Right ventricle myocardium superior (tissue), 1 donor: ENCODE measurements at regions not wholly inside any gene's neighbourhood (a gene's known extent, or its start where the extent isn't known, plus 50 kb on each side); places are given as distances from the start of the nearest gene placed in this dataset.
"Not testable (repeated sequence)": the region's sequence is repeated elsewhere in the genome, so short reads cannot be mapped to it uniquely, and the experiment has no call there.

Source experiments
- ATAC-seq: fragments of 200-7000 bp; cut with Tn5 transposase; one replicate; pipeline ENCODE4 v1.9.1; 2020; ENCODE audit warnings: mild to moderate bottlenecking; ENCODE audit not compliant: poor library complexity
- DNase-seq: peaks from one replicate; pipeline ENCODE4 v3.0.0-alpha.2; 2020
- intact Hi-C: fragments of 100-400 bp; cut with DNase I; formaldehyde crosslinking; loops from one replicate; pipeline ENCODE4 v1.11.2; 2022
- donor health status: DM: no; HTN: yes; CAD: no; lungs with severe emphysema.

DNA sequence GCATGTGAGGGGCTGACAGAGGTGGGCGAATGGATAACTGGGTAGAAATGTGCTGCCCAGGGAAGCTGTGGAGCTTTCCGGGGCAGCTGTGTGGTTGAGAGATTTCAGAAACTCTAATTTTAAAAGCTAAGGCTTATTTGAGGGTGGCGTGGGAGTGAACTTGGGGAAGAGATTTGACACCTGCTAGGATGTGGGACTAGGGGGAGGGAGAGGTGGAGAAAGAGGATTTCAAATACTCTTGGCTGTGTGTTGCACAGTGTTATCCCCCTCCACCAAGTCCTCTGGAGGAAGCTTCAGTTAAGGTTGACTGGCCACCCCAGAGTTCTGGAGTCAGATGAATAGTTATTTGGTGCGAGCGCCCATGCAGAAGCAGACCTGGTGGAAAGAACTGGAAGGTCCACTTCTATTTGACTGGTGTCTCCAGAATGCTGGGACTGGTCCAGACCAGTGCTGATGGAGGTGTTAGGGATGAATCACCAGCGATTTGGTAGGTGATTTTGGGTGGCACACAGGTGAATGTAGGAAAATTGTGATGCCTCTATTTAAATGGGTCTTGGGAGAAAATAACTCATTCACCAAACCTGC lies 72.8 kb upstream of the ALX4 start:
- ATAC-seq, result no peak
- DNase-seq, result no peak
- intact Hi-C loops, result no loop called here

GRCh38 chr11:44383246-44383645 lies 73.3 kb upstream of the ALX4 start:
- DNase-seq, result no peak
- no peak for ATAC-seq
- intact Hi-C loops, result no loop called here

- no peak for ATAC-seq
- DNase-seq, result no peak
- intact Hi-C loops, result no loop called here
These were observed 77.5 kb upstream of the ALX4 start for GRCh38 chr11:44387415-44387814.

GRCh38 chr11:44387825-44388224 lies 77.9 kb upstream of the ALX4 start:
- ATAC-seq, result no peak
- intact Hi-C loops, result no loop called here

GRCh38 chr11:44388828-44389657 lies 79.1 kb upstream of the ALX4 start:
- DNase-seq (no peak), ATAC-seq (no peak)
- intact Hi-C loops, result no loop called here

More at GRCh38 chr11:44387825-44388224, 77.9 kb upstream of the ALX4 start:
- no peak for DNase-seq

GRCh38 chr11:44389963-44390605 lies 80.1 kb upstream of the ALX4 start:
- ATAC-seq (no peak), DNase-seq (no peak)
- intact Hi-C loops, result no loop called here

DNA sequence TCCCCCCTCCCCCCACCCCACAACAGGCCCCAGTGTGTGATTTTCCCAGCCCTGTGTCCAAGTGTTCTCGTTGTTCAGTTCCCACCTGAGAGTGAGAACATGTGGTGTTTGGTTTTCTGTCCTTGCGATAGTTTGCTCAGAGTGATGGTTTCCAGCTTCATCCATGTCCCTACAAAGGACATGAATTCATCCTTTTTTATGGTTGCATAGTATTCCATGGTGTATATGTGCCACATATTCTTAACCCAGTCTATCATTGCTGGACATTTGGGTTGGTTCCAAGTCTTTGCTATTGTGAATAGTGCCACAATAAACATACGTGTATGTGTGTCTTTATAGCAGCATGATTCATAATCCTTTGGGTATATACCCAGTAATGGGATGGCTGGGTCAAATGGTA lies 81.1 kb upstream of the ALX4 start:
- DNase-seq, ATAC-seq, intact Hi-C loops: not testable (repeated sequence)

DNA sequence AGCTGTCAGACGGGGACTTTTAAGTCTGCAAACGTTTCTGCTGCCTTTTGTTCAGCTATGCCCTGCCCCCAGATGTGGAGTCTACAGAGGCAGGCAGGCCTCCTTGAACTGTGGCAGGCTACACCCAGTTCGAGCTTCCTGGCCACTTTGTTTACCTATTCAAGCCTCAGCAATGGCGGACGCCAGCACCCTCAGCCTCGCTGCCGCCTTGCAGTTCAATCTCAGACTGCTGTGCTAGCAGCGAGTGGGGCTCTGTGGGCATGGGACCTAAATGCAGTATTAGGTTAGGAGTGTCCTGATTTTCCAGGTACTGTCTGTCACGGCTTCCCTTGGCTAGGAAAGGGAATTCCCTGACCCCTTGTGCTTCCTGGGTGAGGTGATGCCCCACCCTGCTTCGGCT lies 86.8 kb upstream of the ALX4 start:
- intact Hi-C loops, DNase-seq, ATAC-seq: not testable (repeated sequence)

DNA sequence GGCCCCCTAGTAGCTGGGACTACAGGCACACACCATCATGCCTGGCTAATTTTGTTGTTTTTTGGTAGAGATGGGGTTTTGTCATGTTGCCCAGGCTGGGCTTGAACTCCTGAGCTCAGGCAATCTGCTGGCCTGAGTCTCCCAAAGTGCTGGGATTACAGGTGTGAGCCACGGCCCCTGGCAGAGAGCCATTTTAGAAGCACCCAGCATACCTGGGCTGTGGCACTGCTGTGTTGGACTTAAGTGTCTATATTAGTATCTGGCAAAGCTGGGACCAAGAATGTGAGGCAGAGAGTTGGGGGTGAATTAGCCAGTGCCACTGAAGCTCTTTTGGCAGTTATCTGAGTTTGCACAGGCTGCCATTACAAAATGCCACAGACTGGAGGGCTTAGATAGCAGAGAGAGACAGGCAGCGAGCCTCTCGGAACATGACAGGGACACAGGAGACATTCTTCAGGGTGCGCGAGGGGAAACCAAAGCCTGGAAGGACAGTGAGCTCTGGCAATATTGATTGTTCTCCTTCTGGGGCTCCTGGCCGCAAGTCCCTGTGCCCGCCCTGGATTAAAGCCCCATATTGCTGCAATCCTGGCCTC lies 87.7 kb upstream of the ALX4 start:
- peak; percentile 22 for ATAC-seq
- no peak for DNase-seq
- intact Hi-C loops, result no loop called here

DNA sequence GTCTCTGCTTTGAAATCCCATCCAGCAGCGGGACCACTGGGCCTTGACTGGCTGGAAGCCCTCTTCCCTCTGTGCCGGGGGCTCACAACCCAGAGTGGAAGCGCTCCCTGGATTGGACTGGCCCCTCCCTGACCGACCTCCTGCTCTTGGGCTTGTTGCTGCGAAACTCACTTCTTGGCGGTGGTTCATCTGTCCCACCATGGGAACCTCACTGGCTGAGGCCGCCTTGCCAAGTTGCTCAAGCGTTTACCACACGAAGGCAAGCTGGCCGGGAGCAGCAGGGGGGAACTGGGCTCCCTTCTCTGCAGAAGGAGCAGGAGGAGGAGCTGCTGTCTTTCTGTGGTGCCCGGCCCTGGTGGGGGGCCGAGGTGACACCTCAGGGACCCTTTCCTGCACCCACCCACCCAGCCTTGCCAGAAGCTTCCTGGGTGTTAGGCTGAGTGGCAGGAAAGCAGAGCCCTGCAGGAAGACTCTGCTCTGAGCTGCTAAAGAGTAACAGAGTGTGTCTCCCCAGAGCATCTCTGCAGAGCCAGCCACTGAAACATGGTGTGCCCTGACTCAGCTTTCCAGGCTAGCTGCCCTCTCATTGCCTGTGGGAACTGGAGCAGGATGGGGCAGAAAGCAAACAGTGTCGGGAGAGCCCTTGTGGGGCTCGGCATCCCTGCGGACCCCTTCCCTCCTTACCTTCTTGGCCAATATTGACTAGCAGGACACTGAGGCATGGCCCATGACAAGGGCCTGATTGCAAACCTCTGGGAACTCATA lies 88.5 kb upstream of the ALX4 start:
- ATAC-seq, result no peak
- no peak for DNase-seq
- intact Hi-C loops, result no loop called here

- intact Hi-C loops, result no loop called here
- ATAC-seq (no peak), DNase-seq (no peak)
These were observed 90.0 kb upstream of the ALX4 start for GRCh38 chr11:44399968-44400367.

- ATAC-seq (no peak), DNase-seq (no peak)
- intact Hi-C loops, result no loop called here
These were observed 90.5 kb upstream of the ALX4 start for GRCh38 chr11:44400431-44400830.

DNA sequence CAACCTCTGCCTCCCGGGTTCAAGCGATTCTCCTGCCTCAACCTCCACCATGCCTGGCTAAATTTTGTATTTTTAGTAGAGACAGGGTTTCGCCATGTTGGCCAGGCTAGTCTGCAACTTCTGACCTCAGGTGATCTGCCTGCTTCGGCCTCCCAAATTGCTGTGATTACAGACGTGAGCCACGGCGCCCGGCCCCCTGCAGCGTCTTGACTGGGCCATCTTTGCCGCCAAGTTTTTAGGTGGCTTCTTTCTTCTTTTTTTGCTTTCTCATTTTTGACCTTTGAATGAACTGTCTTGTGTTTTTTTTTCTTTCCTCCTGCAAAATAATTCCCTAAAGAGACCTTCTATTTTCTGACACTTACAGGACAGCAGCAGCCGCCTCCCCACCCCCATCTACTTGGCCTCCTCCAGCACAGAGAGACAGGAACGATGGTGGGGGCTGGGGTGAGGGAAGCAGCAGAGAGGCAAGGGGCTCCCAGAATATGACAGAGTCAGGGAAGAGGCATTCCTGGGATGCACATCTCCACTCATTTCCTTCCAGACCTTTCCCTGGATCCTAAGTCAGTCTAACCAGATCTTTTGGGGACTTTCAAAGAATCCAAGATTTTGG lies 92.6 kb upstream of the ALX4 start:
- intact Hi-C loops, result no loop called here
- DNase-seq (no peak), ATAC-seq (no peak)

GRCh38 chr11:44403176-44403575 lies 93.2 kb upstream of the ALX4 start:
- DNase-seq (no peak), ATAC-seq (no peak)
- intact Hi-C loops, result no loop called here

- ATAC-seq (no peak), DNase-seq (no peak)
- intact Hi-C loops, result no loop called here
These were observed 93.8 kb upstream of the ALX4 start for GRCh38 chr11:44403587-44404273.

DNA sequence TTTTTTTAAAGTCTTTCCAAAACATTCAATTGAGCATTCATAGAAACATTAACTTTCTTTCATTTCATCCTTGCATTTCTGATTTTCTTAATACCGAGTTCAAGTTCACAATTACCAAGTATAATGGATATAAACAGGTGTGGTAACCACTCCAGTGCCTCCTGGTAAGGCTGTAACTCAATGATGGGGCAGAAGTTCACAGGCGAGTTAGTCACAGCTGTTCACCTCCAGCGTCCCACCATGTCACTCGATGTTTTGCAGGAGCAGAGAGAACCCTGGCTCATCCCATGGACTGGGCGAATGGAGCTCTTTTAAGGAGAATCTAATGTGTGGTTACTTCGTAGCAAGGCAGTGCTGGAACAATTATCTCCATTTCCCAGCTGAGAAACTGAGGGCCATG lies 94.4 kb upstream of the ALX4 start:
- DNase-seq (no peak), ATAC-seq (no peak)
- intact Hi-C loops, result no loop called here

GRCh38 chr11:44404736-44405395 lies 94.9 kb upstream of the ALX4 start:
- intact Hi-C loops, result no loop called here
- DNase-seq (no peak), ATAC-seq (no peak)
